H1 (cell line): ENCODE measurements at regions not wholly inside any gene's neighbourhood (a gene's known extent, or its start where the extent isn't known, plus 50 kb on each side); places are given as distances from the start of the nearest gene placed in this dataset.

Experiments
- CTCF ChIA-PET: fragments of 300-600 bp; sonication (Branson Sonifier 250); formaldehyde crosslinking; loops from one replicate; lab custom pipeline; 2021; ENCODE audit not compliant: partially characterized antibody; lab: Charles Lee
- POLR2A ChIA-PET: fragments of 300-600 bp; sonication (Branson Sonifier 250); formaldehyde crosslinking; loops from one replicate; lab custom pipeline; 2021; ENCODE audit warnings: inconsistent platforms; ENCODE audit not compliant: partially characterized antibody; lab: Charles Lee
- DNase-seq, 2 experiments: peaks; one replicate each; pipeline versions ENCODE4 v3.0.0 to v3.0.0-alpha.2; 2010 to 2022; ENCODE audit warnings: low spot score in 2 of 2, low read depth in 1 of 2, mixed read lengths in 1 of 2
- FAIRE-seq: peaks from 2 replicates; lab custom pipeline; 2011; peaks lifted over from hg19 to GRCh38; lab: Jason Lieb, UNC
- H2AFZ ChIP-seq: 2 replicates; pipeline ENCODE4 v1.8.1; 2012; ENCODE audit warnings: low read length, inconsistent platforms
- H2AK5ac ChIP-seq: 2 replicates; pipeline ENCODE4 v1.6.1; 2013; ENCODE audit warnings: low read depth, low read length
- H2BK120ac ChIP-seq: replicated peaks from 2 replicates; pipeline ENCODE3; 2013; ENCODE audit warnings: low read depth, low read length, inconsistent platforms
- H2BK12ac ChIP-seq: 2 replicates; pipeline ENCODE4 v1.6.1; 2013; ENCODE audit warnings: low read depth, low read length
- H2BK15ac ChIP-seq: 2 replicates; pipeline ENCODE4 v1.6.1; 2013; ENCODE audit warnings: low read length
- H2BK20ac ChIP-seq: 2 replicates; pipeline ENCODE4 v1.6.1; 2013; ENCODE audit warnings: low read length
- H2BK5ac ChIP-seq: 2 replicates; pipeline ENCODE4 v1.6.1; 2013; ENCODE audit warnings: low read depth, low read length
- H3K14ac ChIP-seq: 2 replicates; pipeline ENCODE4 v1.6.1; 2013; ENCODE audit warnings: inconsistent platforms; ENCODE audit not compliant: insufficient read length
- H3K18ac ChIP-seq: 2 replicates; pipeline ENCODE4 v1.6.1; 2013; ENCODE audit warnings: low read length; ENCODE audit errors: extremely low read depth
- H3K23ac ChIP-seq: 2 replicates; pipeline ENCODE4 v1.6.1; 2013; ENCODE audit warnings: inconsistent platforms; ENCODE audit not compliant: insufficient read length
- H3K23me2 ChIP-seq: 2 replicates; pipeline ENCODE4 v1.6.1; 2013; ENCODE audit warnings: low read depth, low read length
- H3K27ac ChIP-seq: 2 replicates; pipeline ENCODE4 v1.6.1; 2011; ENCODE audit warnings: low read depth, low read length, inconsistent platforms
- H3K27me3 ChIP-seq, 4 experiments: replicated peaks in 1 of 4; 1 replicate in 1 of 4; 2 replicates in 3 of 4; pipeline versions ENCODE4 v1.6.1 to v1.8.1; 2011 to 2013; ENCODE audit warnings: low read length in 3 of 4, mild to moderate bottlenecking in 3 of 4, inconsistent platforms in 2 of 4, mixed read lengths in 2 of 4, moderate library complexity in 1 of 4; ENCODE audit not compliant: control insufficient read depth in 3 of 4, insufficient read depth in 3 of 4; ENCODE audit errors: extremely low read depth in 1 of 4
- H3K36me3 ChIP-seq, 4 experiments: 2 replicates each; pipeline versions ENCODE4 v1.6.1 to v1.8.1; 2011 to 2013; ENCODE audit warnings: mild to moderate bottlenecking in 4 of 4, low read length in 3 of 4, moderate library complexity in 2 of 4, control low read depth in 1 of 4, inconsistent platforms in 1 of 4; ENCODE audit not compliant: insufficient read depth in 4 of 4, control insufficient read depth in 2 of 4
- H3K4ac ChIP-seq: replicated peaks from 2 replicates; pipeline ENCODE3; 2013; ENCODE audit warnings: low read length, low read depth, mixed read lengths, inconsistent platforms; ENCODE audit not compliant: insufficient read length
- H3K4me1 ChIP-seq, 4 experiments: replicated peaks in 1 of 4; 1 replicate in 1 of 4; 2 replicates in 3 of 4; pipeline versions ENCODE4 v1.6.1 to v1.8.1; 2011 to 2013; ENCODE audit warnings: low read length in 3 of 4, inconsistent platforms in 2 of 4, mixed read lengths in 1 of 4; ENCODE audit not compliant: insufficient read depth in 4 of 4, control insufficient read depth in 3 of 4
- H3K4me2 ChIP-seq, 2 experiments: 2 replicates each; pipeline versions ENCODE4 v1.6.1 to v1.8.1; 2011 to 2013; ENCODE audit warnings: low read depth in 2 of 2, low read length in 2 of 2, control low read depth in 1 of 2, inconsistent platforms in 1 of 2, mild to moderate bottlenecking in 1 of 2; ENCODE audit not compliant: insufficient read depth in 1 of 2
- H3K4me3 ChIP-seq, 4 experiments: fragments of 200-600, 300-600 bp in 1 of 4; sonication (generic), shearing (Covaris generic), sonication (Bioruptor Twin) in 1 of 4; 2 replicates each; pipeline versions ENCODE4 v1.5.1 to v1.8.1; 2011 to 2016; ENCODE audit warnings: low read length in 4 of 4, low read depth in 3 of 4, control low read depth in 2 of 4, inconsistent platforms in 2 of 4, mild to moderate bottlenecking in 2 of 4, mixed read lengths in 1 of 4, moderate library complexity in 1 of 4; ENCODE audit not compliant: insufficient read depth in 2 of 4; ENCODE audit errors: extremely low read depth in 1 of 4
- H3K56ac ChIP-seq: replicated peaks from 2 replicates; pipeline ENCODE3; 2013; ENCODE audit warnings: low read depth, mild to moderate bottlenecking, mixed read lengths, low read length, inconsistent platforms; ENCODE audit not compliant: insufficient read length
- H3K79me1 ChIP-seq: 2 replicates; pipeline ENCODE4 v1.6.1; 2013; ENCODE audit warnings: low read depth, low read length, control low read depth
- H3K79me2 ChIP-seq, 2 experiments: 2 replicates each; pipeline versions ENCODE4 v1.6.1 to v1.8.1; 2012 to 2013; ENCODE audit warnings: low read length in 2 of 2, mild to moderate bottlenecking in 2 of 2, inconsistent platforms in 1 of 2; ENCODE audit not compliant: insufficient read depth in 2 of 2, control insufficient read depth in 1 of 2
- H3K9ac ChIP-seq, 4 experiments: replicated peaks in 1 of 4; 1 replicate in 1 of 4; 2 replicates in 3 of 4; pipeline versions ENCODE4 v1.6.1 to v1.8.1; 2011 to 2013; ENCODE audit warnings: low read depth in 3 of 4, low read length in 3 of 4, control low read depth in 2 of 4, mild to moderate bottlenecking in 2 of 4, moderate library complexity in 2 of 4, inconsistent platforms in 1 of 4; ENCODE audit errors: extremely low read depth in 1 of 4
- H3K9me3 ChIP-seq, 2 experiments: 2 replicates each; pipeline versions ENCODE4 v1.6.1 to v1.8.1; 2012 to 2013; ENCODE audit warnings: mild to moderate bottlenecking in 2 of 2, moderate library complexity in 2 of 2, control low read depth in 1 of 2, inconsistent platforms in 1 of 2, low read depth in 1 of 2, low read length in 1 of 2, mixed read lengths in 1 of 2; ENCODE audit not compliant: insufficient read depth in 2 of 2
- H4K20me1 ChIP-seq, 2 experiments: replicated peaks in 1 of 2; 2 replicates each; pipeline versions ENCODE3 to v1.8.1; 2011 to 2013; ENCODE audit warnings: inconsistent platforms in 2 of 2, low read length in 2 of 2, mild to moderate bottlenecking in 1 of 2; ENCODE audit not compliant: insufficient read depth in 2 of 2, control insufficient read depth in 1 of 2
- H4K5ac ChIP-seq: 2 replicates; pipeline ENCODE4 v1.6.1; 2013; ENCODE audit warnings: low read length, low read depth, mixed read lengths, inconsistent platforms; ENCODE audit not compliant: insufficient read length
- H4K8ac ChIP-seq: 2 replicates; pipeline ENCODE4 v1.8.0; 2013; ENCODE audit warnings: mild to moderate bottlenecking, moderate library complexity, low read length, inconsistent platforms; ENCODE audit not compliant: insufficient read depth; ENCODE audit errors: extremely low read depth
- H4K91ac ChIP-seq: replicated peaks from 2 replicates; pipeline ENCODE3; 2013; ENCODE audit warnings: low read length, mixed read lengths, inconsistent platforms; ENCODE audit not compliant: insufficient read length
- BACH1 ChIP-seq: IDR thresholded peaks from 2 replicates; pipeline ENCODE4 v1.6.1; 2012; ENCODE audit warnings: low read length, improper control_type of control experiment
- CHD2 ChIP-seq: IDR thresholded peaks from 2 replicates; pipeline ENCODE4 v1.6.1; 2012; ENCODE audit warnings: low read length, improper control_type of control experiment
- CREB1 ChIP-seq: IDR thresholded peaks from 2 replicates; pipeline ENCODE4 v1.6.1; 2012; ENCODE audit warnings: inconsistent platforms
- GTF2F1 ChIP-seq: IDR thresholded peaks from 2 replicates; pipeline ENCODE4 v1.6.1; 2012; ENCODE audit warnings: low read depth, low read length, improper control_type of control experiment, borderline replicate concordance
- JUN ChIP-seq: IDR thresholded peaks from 2 replicates; pipeline ENCODE4 v1.6.1; 2011; ENCODE audit warnings: low read depth, mild to moderate bottlenecking, improper control_type of control experiment, low read length
- KDM1A ChIP-seq: fragments of 200-600, 300-600 bp; sonication (generic); IDR thresholded peaks from 2 replicates; pipeline ENCODE4 v1.7.1; 2016; ENCODE audit warnings: mild to moderate bottlenecking, low read length, borderline replicate concordance
- NRF1 ChIP-seq: IDR thresholded peaks from 2 replicates; pipeline ENCODE4 v1.6.1; 2011; ENCODE audit warnings: mild to moderate bottlenecking, low read depth, low read length, improper control_type of control experiment
- RBBP5 ChIP-seq: IDR thresholded peaks from 2 replicates; pipeline ENCODE4 v1.7.1; 2012; ENCODE audit warnings: low read depth, mild to moderate bottlenecking, inconsistent platforms, low read length, moderate library complexity, borderline replicate concordance
- RFX5 ChIP-seq: IDR thresholded peaks from 2 replicates; pipeline ENCODE4 v1.6.1; 2011; ENCODE audit warnings: low read depth, low read length, improper control_type of control experiment, borderline replicate concordance
- SRF ChIP-seq: IDR thresholded peaks from 2 replicates; pipeline ENCODE4 v1.6.1; 2011; ENCODE audit warnings: mild to moderate bottlenecking, low read depth, low read length, moderate library complexity
- SUZ12 ChIP-seq: fragments of 200-600 bp; sonication (generic); IDR thresholded peaks from 2 replicates; pipeline ENCODE4 v1.6.1; 2012; ENCODE audit warnings: mild to moderate bottlenecking, inconsistent platforms, low read length, moderate library complexity, mixed read lengths
- TAF1 ChIP-seq: IDR thresholded peaks from 2 replicates; pipeline ENCODE4 v1.6.1; 2011; ENCODE audit warnings: mild to moderate bottlenecking, low read depth, low read length
- TEAD4 ChIP-seq: IDR thresholded peaks from 2 replicates; pipeline ENCODE4 v1.6.1; 2012; ENCODE audit warnings: low read depth, low read length, inconsistent platforms, mixed read lengths
- WGBS, 2 experiments: shearing (Covaris generic) in 1 of 2; methylation state at CpG; one replicate each; pipeline versions ENCODE4 v1.1.6 to v1.1.7; 2013 to 2015; ENCODE audit warnings: low lambda C conversion rate in 2 of 2, mixed read lengths in 2 of 2, inconsistent platforms in 1 of 2, low coverage in 1 of 2, missing lambda C conversion rate in 1 of 2; ENCODE audit not compliant: insufficient replicate concordance in 2 of 2, insufficient coverage in 1 of 2, insufficient read length in 1 of 2; ENCODE audit errors: extremely low coverage in 1 of 2, missing lambda C conversion rate in 1 of 2; 5-methylcytosine and 5-hydroxymethylcytosine counted together

DNA sequence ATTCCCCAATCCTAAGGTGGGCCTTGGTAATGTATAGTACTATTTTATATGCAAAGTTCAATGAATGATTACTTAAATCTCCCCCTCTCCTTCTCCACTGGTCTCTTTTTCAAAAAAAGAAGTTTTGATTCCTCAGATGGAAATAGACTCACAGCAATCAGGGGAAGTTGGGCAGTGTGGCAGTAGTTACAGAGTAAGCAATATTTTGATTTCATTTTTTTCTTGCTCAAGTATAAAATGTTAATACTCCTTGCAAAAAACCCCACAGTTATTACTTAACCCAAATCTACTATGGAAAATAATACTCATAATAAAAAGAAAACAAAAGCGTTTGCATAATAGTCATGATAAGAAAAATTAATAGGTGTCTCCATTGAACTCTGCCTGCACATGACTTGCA is 56.9 kb upstream of the CXCL8 start:
- no peak overlapping the region for H3K56ac ChIP-seq
- no peak overlapping the region for H4K5ac ChIP-seq
- no peaks in the 10 kb centered on the region for H3K27me3 ChIP-seq
- no peak overlapping the region for H4K91ac ChIP-seq
- CTCF ChIA-PET = interaction anchor here (0.5 to 1.4 kb wide), 3 partner anchors 12 to 632 kb away, joined by 3 read pairs; no protein-coding TSS in a partner anchor
- no peak for DNase-seq
- H3K14ac ChIP-seq = no peak overlapping the region
- FAIRE-seq = no peak
- no peaks in the 10 kb centered on the region for H3K36me3 ChIP-seq
- WGBS, 2 experiments = 86% methylated on average over 1 of the region's 1 CpG; no CpG with 5 or more reads in 1 of the 2 experiments
- H3K9ac ChIP-seq = no peak overlapping the region
- no peak overlapping the region for H4K8ac ChIP-seq
- H2BK12ac ChIP-seq = no peak overlapping the region
- H3K4me1 ChIP-seq = no peaks in the 10 kb centered on the region
- H3K9me3 ChIP-seq = no peaks in the 10 kb centered on the region
- H3K27ac ChIP-seq = no peak overlapping the region
- H2BK15ac ChIP-seq = no peak overlapping the region
- no peak overlapping the region for H3K4me3 ChIP-seq
- no peak overlapping the region for H3K23ac ChIP-seq
- no peak overlapping the region for H3K4me2 ChIP-seq
- H2AK5ac ChIP-seq = no peak overlapping the region
- no peak overlapping the region for H3K18ac ChIP-seq
- no peak overlapping the region for H2BK120ac ChIP-seq
- no peaks in the 10 kb centered on the region for H4K20me1 ChIP-seq
- TF ChIP-seq TEAD4 = no peak
- no peak for TF ChIP-seq KDM1A
- no peak for TF ChIP-seq NRF1
- TF ChIP-seq GTF2F1 = no peak
- TF ChIP-seq RBBP5 = no peak
- no peak for TF ChIP-seq CREB1
- TF ChIP-seq RFX5 = no peak
- TF ChIP-seq CHD2 = no peak
- no peak for TF ChIP-seq JUN
- TF ChIP-seq SRF = no peak
- no peak for TF ChIP-seq SUZ12
- TF ChIP-seq BACH1 = no peak
- TF ChIP-seq TAF1 = no peak
- no peak overlapping the region for H2AFZ ChIP-seq
- H3K79me1 ChIP-seq = no peaks in the 10 kb centered on the region
- no peak overlapping the region for H2BK5ac ChIP-seq
- no peak overlapping the region for H2BK20ac ChIP-seq
- H3K23me2 ChIP-seq = no peaks in the 10 kb centered on the region
- H3K79me2 ChIP-seq = no peaks in the 10 kb centered on the region
- no peak overlapping the region for H3K4ac ChIP-seq
- POLR2A ChIA-PET = no interaction called here
